ENCODE measurements at regions not wholly inside any gene's neighbourhood (a gene's known extent, or its start where the extent isn't known, plus 50 kb on each side); places are given as distances from the start of the nearest gene placed in this dataset.

DNA sequence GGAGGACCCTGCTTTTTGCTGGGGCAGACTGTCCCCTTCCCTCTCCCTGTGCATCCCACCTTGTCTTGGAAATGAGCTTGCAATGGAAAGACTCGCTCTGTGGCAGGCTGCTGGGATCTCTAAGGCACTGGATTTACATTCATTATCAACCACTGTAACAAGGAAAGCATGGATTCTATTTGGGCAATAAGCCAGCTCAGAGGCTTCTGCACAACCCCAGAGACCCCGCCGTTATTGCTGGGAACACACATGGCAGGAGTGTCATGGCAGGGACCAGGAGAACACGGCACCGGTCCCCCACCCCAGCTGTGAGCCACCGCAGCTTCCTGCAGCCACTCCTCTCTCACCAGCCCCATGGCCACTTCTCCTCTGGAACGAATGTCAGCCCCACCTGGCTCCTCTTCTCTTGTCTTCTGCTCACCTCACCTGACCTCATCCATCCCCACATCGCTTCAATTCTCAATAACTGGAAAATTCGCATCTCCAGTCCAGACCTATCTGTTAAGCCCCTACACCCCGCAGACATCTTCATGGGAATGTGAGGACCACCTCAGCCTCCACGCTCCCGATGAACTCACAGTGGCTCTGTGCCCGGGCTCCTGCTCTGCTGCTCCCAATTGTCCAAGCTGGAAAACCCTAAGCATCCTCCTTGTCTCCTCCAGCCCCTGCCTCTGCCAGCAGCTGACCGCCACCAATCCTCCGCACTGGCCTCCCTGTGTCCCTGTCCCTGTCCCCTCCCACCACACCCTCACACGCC is 181.5 kb downstream of the USP12 start:
- no peak for DNase-seq (ENCODE audit: low read depth in 1 of 2, low spot score in 1 of 2)

DNA sequence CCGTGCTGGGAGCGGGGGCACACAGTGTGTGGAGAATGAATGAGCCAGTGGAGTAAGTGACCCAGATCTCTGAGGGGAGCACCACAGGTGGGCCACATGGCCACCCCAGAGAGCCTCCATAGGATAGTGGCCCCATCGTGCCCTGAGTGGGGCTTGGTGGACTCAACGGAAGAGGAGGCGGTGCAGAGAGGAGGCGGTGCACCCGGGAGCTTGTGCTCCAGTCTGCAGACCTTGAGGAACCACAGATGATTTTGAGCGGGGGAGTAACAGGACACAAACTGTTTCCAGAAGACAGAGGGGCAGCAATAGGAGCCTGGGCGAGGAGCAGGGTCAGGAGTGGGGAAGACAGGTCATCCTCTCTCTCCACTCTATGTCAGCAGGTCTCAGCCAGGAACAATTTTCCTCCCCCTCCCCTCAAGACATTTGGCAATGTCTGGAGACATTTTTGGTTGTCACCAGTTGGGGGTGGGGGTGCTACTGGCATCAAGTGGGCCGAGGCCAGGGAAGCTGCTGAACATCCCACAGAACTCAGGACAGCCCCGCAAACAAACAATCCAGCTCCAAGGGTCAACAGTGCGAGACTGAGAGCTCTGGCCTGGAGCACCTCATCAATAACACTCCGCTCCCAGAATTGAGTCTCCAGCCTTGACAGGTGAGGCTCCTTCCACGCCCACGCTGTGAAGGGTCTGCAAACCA is 182.2 kb downstream of the USP12 start:
- DNase-seq (ENCODE audit: low read depth in 1 of 2, low spot score in 1 of 2), result no peak

DNA sequence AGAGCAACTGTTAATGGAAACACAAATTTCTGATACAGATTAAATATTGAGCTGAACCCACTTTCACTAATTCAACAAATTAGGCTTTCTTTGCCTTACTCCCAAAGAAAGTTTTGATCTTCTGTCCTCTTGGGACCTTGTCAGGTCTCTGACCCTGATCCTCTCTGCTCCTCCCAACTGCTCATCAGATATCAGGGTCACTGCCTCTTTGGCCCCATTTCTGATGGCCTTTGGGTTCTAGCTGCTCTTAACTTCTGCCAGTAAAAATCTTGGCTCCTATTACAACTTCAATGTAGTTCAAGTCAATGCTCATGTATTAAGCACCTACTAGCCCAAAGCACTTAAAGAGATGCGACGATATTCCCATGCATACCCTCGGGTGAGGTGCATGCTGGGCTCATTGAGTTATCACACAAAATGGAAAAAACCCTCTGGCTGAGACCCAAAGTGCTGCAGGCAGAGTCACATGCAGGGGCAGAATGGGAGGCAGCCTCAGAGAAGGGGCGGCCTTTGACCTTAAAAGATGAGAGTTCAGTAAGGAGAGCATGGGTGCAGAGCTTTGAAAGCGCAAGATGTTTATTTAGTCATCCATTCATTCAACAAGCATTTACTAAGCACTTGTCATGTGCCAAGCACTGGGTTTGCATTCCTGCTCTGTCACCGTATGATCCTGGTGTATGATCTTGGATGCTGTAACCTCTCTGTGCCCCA is 183.4 kb downstream of the USP12 start:
- no peak for DNase-seq (ENCODE audit: low read depth in 1 of 2, low spot score in 1 of 2)

DNA sequence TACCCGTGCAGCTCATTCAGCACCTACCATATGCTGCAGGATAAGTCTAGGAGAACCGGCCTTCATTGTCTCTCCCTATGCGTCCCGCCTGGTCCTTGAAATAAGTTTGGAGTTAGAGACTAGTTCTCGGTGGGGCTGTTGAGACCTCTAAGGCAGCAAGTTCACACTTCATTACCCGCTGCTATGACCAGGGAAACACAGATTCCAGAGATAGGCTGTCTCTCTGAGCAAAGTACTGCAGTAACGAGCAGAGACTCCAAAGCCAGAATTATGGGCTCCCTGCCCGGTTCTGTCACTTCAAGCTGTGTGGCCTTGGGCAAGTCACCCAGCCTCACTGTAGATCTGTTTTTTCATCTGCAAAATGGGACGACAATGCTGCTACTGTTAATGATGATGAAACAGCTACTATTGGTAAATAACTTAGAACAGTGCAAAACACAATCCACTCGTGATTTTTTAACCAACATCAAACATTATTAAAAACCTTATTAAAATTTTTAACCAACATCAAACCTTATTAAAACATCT is 184.1 kb downstream of the USP12 start:
- DNase-seq (ENCODE audit: low read depth in 1 of 2, low spot score in 1 of 2), result no peak

DNA sequence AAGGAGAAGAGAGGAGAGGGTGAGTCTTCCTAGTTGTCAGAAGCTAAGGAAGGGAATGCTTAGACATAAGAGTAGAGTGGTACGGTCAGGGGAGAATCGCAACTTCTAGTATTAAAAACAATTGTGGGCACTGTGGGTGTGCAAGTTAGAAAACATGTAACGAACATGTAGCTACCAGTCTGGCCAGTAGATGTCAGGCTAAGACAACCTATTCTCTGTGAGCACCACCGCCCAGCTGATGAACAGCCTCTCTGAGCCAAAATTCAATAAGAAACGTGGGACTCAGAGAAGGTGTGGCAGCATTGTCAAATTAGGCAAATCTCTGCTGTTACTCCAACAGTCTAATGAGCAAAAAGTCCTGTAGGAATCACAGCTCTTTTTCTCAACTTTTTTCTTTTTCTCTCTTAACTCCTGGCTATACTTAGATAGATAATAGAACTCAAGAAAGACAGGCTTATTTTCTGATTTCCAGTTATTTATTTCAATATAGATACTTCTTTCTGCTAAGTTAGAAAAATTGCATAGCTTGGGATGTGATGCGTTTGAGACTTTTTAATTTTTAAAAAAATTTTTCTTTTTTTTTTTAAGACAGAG is 186.2 kb downstream of the USP12 start:
- DNase-seq (ENCODE audit: low read depth in 1 of 2, low spot score in 1 of 2), result peak; percentile 12 to 30

DNA sequence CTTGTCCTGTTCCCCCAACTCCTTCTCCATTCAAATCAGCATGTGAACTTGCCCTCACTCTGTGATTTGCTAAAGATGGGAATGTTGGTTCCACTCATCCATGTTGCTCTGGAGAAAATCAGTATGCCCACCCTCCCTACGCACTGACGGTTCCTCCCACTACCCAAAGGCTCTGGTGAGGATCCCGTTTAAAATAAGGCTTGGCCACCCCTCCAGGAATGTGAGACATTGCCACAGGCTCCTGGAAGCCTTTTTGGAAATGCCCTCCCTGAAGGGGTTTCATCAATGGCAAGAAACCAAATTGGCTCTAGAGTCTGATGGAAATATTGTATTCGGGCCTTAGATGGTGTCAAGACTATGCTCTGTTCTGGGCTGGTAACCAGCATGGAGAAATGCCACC is 187.3 kb downstream of the USP12 start:
- no peak for DNase-seq (ENCODE audit: low read depth in 1 of 2, low spot score in 1 of 2)

DNA sequence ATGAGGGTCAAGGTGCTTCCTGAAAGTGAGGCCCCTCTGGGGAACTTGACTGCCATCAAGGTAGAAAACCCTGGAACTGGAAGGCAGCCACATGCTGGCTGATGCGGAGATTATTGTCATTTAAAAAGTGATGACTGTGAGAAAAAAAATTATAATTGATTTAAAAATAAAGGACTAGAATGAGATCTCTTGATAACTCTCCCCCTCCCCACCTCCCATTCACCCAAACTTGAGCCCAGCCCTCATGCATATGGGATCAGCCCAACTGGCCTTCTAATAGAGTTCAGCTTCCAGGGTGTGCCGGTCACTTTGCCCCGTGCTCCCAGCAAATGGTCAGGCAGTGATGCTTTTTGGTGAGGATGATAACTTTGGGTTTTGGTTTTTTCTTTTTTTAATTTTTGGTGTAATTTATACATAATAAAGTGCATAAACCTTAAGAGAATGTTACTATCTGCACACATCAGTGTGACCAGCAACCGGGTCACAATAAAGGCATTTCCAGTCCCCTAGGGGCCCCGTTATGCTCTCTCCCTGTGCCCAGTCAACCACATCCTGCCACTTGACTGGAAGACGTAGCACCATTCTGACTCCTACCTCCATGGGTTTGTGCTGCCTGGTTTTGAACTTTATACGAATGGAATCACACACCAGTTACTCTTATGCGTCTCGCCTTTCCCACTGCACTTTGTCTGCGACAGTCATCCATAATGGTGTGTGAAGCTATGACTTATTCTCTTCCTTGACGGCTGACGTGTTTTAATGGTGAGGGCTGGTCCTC is 187.9 kb downstream of the USP12 start:
- no peak for DNase-seq (ENCODE audit: low read depth in 1 of 2, low spot score in 1 of 2)

DNA sequence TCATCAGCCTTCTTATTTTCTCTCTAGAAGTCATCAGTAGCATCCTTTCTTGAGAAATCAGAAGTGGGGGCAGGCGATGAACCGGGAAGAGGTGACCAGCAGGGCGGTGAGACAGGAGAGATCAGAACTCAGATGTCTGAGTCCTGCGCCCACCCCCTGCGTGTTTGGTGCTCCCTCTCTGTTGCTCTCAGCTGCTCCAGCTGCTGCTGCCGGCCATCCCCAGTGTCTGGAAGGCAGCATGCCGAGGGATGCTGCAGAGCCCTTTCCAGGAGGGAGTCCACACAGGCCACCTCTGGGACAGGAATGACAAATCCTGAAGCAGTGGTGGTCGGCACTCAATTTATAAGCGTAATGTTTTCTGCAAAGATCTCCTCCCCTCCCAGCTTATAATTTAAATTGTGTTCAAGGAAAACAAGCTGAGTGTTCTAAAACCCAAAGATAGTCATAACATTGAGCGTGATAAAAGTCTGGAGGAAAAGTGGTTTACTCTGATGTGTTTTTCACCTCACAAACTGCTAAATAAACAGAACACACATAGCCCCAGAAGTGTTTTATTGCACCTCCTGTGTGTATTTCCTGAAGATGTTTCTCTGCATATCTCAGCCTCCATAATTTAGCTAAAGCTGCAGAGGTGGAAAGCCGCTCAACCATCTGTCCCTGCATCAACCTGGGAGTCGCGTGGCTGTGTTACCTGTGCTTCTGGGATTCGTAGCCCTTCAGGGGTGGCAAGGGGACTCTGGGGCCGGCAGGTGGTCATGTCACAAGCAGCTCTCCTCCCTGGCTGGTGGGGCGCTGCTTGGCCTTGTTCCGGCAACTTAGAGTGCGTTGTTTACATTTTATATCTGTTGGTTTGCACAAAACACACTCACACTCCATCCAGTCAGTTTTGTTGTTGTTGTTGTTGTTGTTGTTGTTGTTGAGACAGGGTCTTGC is 191.2 kb downstream of the USP12 start:
- no peak for DNase-seq (ENCODE audit: low read depth in 1 of 2, low spot score in 1 of 2)

DNA sequence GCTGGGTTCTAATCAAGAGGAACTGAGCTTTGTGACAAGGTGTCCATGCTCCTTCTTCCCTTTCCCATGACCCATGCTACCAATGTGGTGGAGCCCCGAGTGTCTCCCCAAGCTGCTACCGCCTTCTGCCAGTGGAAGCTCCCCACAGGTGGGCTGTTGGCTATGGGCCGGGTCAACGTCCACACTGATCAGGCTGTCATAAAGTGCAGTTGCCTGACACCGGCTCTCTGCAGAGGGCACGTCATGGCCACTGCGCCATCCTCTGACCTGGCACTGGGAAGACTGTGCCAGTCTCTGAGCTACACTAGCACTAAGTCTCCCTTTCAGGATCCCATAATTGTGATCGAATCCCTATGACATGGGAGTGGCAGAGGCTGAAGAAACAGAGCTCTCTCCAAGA is 192.3 kb downstream of the USP12 start:
- no peak for DNase-seq (ENCODE audit: low read depth in 1 of 2, low spot score in 1 of 2)

DNA sequence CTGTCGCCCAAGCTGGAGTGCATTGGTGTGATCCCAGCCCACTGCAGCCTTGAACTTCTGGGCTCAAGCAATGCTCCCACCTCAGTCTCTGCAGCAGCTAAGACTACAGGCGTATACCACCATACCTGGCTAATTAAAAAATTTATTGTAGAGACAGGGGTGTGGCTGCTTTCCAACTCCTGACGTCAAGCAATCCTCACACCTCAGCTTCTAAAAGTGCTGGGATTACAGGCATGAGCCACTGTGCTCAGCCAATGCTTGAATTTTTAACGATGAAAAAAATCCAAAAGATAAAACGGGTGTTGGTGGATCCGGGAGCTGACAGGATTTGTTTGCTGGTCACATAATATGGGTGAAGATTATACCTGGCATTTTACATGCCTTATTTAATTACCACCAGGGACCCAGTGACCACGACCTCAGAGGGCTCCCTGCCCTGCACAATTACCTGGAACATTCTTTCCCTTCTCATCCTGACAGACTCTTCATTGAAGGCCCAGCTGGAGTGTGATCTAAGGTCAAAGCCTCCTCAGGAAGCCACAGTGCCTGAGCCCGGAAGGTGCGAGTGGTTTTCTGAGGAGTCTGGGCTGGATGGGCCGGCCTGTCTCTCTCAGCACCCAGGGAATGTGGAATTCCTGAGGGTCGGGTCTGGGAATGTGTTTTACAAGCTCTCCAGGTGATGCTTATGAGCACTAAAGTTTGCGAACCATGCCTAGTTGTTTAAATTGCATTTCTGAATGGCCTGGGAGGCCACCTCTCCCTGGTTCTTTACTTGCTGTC is 193.3 kb downstream of the USP12 start:
- no peak for DNase-seq (ENCODE audit: low read depth in 1 of 2, low spot score in 1 of 2)

DNA sequence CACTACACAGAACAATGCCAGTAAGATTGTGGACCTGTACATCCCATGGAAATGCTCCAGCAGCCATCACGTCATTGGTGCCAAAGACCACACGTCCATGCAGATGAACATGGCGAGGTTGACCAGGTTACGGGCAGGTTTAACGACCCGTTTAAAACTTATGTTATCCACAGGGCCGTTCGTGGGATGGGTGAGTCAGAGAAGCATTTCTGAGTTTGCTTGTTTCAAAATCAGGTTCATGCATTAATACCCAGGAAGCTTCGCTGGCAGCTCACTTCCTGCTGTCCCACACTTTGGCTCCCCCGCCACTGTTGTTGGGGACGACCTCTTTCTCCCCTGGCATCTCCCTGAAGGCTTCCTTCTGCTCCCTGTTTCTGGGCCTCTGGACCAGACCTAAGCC is 194.1 kb downstream of the USP12 start:
- DNase-seq (ENCODE audit: low read depth in 1 of 2, low spot score in 1 of 2), result no peak

DNA sequence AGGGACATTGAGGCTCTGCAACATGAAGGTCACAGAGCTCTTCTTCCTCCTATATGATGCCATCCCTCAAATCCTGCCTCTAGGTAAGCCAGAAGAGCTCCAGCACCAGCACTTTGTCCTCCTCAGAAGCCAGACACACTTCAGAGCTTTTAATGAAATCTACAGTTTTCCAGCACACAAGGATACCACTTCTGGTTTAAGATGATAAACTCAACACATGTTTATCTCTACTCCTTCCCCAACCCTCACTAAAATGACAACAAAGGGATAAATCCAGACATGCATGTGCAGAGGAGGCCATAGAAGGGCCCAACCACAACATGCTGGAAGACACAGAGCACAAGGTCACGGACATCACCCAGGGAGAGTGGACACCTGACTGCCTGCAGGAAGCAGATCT is 195.3 kb downstream of the USP12 start:
- no peak for DNase-seq (ENCODE audit: low read depth in 1 of 2, low spot score in 1 of 2)

DNA sequence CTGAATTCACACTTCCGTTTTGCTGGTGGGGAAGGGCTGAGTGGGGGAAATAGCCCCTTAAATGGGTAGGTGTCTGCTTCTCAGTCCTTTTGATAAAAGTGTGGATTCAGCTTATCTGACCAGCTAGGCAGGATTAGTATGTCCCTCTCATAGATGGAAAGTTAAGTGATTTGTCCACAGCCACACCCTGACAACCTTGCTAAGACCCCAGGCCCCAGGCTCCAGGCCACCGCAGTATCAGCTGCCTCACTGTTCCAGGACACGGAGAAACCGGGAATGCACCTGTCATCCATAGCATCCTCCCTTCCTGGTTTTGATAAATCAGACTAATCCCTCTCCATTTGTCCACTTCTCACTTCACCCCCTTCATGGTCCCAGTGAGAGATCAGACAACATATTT is 197.7 kb downstream of the USP12 start:
- DNase-seq (ENCODE audit: low read depth in 1 of 2, low spot score in 1 of 2), result no peak

DNA sequence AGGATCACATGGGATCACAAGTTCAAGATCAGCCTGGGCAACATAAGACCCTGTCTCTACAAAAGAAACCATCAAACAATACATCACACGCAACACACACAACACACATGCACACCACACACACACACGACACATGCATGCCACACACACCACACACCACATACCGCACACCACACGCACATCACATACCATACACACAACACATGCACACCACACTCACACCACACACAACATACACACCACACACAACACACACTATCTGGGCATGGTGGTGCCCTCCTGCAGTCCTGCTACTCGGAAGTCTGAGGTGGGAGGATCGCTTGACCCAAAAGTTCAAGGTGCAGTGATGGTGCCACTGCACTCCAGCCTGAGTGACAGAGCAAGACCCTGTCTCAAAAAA is 198.3 kb downstream of the USP12 start:
- no peak for DNase-seq (ENCODE audit: low read depth in 1 of 2, low spot score in 1 of 2)

DNA sequence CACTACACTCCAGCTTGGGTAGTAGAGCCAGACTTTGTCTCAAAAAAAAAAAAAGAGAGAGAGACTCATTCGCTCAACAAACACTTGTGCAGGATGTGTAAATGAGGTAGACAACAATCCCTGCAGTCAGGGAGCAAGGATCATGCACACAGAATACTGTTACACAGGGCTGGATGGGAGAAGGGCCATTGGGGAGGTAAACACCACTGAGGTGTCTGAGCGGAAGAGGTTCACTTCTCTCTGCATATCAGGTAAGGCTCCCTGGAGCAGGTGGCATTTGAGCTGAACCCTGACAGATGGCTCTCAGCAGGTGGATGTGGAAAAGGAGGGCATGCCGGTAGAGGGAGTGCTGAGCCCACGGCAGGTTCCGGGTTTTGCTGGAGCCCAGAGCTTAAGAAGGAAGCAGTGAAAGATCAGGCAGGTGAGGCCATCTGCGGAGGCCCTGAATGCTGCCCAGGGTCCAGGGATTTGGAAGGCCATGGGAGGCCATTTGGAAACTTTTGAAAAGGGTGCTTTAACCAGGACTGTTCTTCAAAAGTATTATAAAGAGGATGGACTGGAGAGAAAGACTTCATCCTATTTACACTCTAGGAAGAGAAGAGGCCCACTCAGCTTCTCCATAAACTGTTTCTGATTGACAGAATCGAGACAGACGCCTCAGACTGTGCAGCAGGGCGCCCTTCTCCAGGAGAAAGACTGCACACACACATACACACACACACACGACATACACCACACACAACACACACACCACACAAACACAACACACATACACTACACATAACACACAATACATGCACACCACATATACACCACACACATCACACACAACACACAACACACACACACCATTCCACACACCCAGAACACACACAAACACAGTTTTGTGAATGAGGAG is 199.4 kb downstream of the USP12 start:
- DNase-seq (ENCODE audit: low read depth in 1 of 2, low spot score in 1 of 2), result no peak

DNA sequence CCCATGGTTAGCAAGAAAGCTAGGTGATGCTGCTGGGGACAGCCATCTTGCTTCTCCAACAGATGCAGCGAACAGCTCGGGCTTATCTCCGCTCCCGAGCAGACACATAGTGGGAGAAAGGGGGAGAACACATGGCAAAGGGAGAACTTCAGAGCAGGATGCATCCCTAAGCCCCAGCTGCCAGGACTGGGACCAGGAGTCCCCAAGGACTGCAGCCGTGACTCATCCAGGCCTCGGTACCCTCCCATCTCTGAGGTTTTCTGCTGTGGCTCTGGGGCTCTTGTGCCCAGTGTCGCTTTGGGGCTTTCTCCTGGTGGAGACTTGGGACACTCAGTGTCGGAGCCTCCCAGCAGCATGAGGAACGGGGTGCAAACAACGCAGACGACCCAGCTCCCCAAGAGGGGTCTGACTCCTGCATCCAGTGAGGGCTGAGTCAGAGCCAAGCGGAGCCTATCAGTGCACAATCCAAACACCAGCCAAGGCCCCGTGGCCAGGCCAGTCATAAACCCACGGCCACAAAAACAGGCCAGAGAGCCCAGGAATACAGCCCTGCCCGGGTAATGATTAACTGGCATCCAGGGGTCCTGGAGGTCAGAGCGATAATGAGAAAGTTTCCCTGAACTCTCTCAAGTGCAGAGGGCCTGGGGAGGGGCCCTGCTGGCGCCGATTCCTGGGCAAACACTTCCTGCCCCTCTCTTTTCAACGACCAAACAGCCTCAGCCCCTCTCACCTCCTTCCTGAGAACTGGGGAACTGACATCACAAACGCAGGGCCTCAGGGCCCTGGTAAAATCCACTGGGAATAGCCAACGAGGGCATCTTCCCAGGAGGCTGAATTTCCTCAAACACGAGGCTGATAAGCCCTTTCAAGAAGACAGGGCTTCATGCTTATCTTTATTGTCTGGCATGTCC is 202.9 kb downstream of the USP12 start:
- DNase-seq (ENCODE audit: low read depth in 1 of 2, low spot score in 1 of 2), result no peak

Data from stimulated activated CD4-positive, alpha-beta T cell treated with anti-CD3 and anti-CD28 coated beads, Interleukin-15, amount 100 ng/mL, for 1 hour (primary cell).